HPDE6-E6E7 (cell line): ENCODE measurements at regions not wholly inside any gene's neighbourhood (a gene's known extent, or its start where the extent isn't known, plus 50 kb on each side); places are given as distances from the start of the nearest gene placed in this dataset.

ENCODE experiments used
- DNase-seq: peaks from one replicate; pipeline ENCODE4 v3.0.0; 2011; ENCODE audit warnings: missing footprints; ENCODE audit errors: extremely low spot score

DNA sequence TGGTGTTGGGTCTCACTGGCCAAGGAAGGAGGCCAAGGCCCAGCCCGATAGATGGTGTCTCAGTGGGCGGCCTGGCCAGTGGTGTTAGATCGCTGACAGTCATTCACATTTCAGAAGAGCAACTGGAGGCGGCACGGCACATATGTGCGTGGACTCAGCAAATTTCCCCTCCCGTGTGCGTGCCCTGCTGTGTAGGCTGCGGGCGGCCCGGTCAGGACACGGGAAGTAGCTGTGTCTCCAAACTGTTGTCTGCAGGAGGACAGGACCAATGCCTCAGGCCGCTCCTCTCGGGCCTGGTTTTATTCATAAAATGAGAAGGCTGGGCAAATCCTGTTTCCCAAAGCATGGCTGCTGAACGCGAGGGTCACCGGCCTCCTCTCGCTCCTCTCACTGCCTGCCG is 711.7 kb downstream of the BRD1 start:
- no peak for DNase-seq

DNA sequence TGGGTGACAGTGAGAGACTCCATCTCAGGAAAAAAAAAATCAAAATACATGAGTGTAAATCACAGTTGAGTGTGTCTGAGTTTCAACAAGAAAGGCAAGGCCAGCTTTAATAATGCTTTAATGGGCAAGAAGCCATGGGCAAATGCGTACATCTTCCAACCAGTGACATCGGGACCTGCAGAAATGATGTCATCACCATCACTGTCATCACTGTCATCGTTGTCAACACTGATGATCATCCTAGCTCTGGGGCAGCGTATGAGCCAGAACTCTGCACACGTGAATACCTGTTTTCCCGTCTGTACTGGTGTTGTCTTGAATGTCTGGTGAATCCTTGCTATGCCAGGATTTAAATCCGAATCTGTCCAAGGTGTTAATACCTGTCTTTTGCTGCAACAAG is 712.5 kb downstream of the BRD1 start:
- DNase-seq, result no peak

DNA sequence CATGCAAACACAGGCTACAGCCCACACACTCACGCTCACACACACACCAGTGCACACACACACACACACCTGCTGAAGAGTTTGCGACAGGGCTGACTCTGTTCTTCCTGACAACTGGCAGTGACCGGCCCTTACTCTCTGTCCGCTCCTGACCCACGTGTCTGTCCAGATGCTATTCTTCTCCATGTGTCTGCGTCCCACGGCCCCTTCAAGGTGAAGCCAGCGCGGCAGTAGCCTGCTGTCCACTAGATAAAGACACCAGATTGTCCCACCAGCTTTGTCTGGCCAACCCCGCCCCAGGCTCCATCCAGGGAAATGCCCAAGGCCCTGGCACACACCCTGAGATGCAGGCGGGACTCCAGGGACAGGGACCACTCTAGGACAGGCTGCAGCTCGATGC is 713.9 kb downstream of the BRD1 start:
- no peak for DNase-seq

DNA sequence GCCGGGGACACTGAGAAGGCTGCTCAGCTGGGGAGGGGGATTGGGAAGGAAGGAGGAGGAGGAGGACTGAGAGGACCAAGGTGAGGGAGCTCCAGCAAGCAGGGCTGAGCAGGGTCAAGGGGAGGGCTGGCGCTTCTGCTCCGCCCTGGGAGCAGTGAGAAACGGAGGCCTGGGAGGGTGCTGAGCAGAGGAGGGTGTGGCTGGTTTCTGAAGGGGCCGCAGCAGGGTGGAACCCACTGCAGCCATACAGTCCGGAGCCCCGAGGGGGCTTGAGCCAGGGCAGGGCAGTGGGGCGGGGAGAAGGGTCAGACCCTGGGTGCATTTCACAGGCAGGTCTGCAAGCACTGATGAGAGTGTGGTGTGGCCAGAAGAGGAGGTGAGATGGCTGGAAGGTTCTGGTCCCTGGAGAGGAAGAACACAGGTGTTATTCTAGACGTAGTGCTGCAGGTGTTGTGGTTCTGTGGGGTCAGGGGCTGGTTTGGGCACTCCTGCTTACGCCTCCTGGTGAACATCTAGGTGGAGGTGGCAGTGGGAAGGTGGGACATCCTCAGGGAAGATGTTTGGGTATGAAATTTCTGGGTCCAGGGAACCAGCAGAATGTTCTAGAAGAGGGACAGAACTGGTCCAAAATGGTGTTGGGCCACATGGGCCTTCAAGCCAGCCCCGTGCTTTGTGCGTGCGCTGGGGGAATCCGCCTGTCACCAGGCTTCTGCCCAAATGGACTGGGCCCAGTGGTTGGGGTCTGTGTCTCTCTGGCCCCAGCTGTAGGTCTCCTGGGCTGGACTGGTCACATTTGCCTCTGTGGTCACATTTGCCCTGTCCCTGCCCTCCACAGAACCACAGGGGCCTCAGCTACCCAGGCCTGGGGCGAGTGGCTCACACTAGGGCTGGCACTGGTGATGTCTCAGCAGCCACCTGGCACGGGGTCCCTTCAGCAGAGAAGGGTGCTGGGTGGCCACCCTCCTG is 714.7 kb downstream of the BRD1 start:
- DNase-seq, result no peak

DNA sequence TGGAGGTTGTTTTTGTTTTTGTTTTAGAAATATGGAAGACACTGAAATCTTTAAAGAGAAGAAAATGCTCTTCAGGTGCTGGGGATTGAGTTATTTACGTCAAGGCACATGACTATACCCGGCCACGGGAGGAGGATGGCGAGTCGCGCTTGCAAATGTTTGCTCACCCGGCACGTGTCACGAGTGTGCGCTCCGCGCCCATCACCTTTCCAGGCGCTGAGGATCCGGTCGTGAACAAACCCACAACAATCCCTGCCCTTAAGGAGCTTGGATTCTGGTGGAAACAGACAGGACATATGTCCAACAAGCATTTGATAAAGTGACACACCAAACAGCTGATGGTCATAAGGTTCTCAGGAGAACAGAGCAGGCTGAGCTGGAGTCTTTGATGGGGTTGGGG is 715.5 kb downstream of the BRD1 start:
- DNase-seq, result no peak

DNA sequence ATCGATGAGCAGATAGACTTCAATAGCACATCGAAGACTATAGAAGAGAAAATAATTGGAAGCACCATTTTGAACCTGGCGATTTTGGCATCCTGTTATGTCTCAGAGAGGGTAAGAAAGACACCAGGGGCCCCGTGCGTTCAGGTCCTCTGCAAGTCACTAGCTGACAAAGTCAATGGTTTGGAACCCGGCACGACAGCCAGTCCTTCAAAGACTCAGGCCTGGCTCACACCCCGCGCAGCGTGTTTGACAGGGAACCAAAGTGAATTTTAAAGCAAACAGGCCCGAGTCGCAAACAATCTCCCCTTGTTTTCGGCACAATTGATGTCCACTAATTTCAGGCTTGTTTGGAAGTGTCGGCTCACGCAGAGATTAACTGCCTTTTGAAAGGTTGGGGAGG is 716.6 kb downstream of the BRD1 start:
- DNase-seq, result no peak

DNA sequence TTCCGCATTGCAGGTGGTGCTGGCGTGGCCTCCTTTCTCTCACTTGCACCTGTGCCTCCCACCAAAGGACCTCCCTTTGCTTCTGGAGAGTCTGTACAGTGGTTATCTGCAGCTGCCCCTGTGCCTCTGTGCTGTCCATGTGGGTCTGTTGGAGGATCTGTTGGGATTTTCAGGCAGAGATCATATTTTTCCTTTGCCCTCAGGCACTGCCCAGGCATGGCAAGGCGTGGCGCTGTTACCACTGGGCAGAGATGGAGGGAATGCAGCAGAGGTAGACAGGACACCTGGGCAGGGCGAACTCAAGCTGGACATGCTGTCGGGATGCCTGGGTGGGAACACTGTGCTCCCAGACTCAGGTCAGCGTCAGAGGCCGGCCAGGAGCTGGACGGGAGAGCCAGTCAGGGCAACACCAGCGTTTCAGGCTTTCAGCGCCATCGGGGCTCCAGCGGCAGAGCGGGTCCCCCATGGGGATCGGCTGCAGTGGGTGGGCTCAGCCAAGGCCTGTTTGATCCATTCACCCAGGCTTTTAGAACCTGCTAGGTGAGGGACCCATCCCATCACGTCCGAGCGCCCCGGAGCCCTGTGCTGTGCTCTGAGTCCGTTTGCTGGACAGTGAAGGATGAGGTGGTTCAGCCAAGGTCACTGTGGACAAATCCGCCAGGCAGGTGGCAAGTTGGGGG is 718.9 kb downstream of the BRD1 start:
- no peak for DNase-seq

DNA sequence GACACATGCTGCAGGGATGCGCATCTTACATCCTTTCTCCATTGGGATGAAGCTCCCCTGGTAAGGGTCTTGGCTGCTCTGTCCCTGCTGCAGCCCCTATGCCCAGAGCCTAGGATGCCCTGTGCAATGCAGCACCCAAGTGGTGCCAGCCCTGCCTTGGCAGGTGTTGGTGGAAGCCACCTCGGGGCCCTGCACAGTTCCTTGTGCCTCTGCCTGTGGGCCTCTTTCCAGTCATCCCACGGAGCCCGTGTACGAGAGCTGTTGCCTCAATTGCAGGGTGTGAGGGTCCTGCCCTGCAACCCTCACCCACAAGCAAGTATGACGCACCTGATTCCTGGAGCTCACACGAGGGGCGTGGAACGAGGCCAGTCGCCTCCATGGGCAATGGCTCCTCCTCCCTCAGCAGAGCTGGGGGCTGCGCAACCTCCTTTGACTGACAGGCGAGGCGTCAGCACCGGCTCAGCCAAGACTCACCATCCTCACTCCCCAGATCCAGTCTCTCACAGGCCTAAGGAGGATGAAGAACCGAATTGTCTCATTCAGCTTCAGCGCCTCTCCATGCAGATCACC is 719.6 kb downstream of the BRD1 start:
- DNase-seq, result no peak

DNA sequence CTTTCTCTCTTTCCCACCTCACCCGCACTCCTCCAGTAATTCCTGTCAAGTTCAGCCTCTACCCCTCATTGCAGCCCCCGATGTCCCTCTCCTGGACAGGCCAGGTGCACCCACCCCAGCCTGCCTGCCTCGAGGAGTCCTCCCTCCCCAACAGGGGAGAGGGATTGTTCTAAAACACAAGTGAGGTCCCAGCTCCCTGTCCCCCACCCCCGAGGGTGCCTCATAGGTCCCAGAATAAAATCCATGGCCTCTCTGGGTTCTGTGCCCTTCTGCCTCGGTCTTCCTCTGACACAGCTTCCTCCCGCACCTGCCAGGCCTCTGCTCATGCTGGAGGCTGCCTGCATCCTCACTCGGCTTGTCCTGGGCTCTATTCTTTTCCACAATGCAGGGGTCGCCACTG is 720.1 kb downstream of the BRD1 start:
- no peak for DNase-seq

DNA sequence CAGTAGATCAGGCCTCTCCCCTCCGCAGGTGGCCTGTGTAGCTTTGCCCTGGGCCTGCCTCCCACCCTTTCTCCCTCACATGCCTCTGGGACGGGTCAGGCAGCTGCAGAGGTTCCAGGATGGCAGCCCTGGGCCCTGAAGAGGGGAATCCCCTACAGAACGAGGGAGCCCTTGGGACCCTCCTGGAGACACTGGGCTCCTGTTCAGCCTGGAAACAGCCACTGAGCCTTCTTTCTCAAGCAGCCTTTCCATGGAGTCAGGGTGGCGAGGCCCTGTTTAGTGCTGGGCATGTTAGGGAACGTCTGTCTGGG is 720.9 kb downstream of the BRD1 start:
- DNase-seq, result no peak

DNA sequence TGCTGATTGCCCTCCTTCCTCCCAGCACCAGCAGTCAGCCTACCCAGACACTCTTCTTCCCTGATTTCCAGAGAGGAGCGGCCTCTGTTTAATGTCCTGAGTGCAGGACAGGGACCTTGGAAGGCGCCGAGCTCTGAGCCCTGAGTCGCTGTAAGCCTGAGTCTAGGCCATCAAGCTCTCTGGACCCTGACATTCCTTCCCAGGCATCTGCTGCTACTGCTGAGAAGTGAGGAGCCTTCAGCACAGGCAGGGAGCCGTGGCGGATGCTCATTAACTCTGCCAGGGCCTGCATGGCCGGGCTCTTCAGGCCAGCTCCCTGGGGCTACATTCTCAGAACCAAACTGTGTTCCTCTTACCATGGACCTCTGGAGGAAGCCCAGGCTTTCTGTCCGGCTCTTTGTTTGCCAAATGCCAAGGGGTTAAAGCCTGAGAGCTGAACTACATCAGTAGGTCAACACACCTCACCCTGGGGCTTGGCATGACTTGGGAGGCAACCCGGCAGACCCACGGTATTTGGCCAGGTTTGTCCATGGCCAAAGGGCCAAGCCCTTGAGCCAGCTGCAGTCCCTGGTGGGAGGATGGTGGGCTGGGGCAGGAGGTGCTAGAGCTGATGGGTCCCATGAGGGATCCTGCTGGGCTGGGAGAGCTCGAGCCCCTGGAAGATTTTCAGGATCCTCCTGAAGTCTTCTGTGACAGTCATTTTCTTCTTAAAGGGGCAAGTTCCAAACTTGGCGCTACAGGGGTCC is 721.4 kb downstream of the BRD1 start:
- no peak for DNase-seq

DNA sequence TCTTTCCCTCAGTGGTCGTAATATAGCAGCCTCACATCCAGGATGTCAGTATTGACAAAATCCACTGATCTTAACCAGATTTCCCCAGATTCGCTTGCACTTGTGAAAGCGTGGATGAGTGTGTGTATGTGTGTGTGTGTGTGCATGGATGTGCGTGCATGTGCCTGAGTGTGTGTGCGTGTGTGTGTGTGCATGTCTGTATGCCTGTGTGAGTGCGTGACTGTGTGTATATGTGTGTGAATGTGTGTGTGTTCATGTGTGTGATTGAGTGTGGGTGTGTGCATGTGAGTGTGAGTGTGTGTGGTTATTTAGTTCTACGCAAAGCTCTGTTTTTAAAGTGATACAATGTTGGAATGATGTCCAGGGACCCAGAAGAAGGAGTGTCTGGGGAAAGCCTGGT is 723.2 kb downstream of the BRD1 start:
- no peak for DNase-seq

DNA sequence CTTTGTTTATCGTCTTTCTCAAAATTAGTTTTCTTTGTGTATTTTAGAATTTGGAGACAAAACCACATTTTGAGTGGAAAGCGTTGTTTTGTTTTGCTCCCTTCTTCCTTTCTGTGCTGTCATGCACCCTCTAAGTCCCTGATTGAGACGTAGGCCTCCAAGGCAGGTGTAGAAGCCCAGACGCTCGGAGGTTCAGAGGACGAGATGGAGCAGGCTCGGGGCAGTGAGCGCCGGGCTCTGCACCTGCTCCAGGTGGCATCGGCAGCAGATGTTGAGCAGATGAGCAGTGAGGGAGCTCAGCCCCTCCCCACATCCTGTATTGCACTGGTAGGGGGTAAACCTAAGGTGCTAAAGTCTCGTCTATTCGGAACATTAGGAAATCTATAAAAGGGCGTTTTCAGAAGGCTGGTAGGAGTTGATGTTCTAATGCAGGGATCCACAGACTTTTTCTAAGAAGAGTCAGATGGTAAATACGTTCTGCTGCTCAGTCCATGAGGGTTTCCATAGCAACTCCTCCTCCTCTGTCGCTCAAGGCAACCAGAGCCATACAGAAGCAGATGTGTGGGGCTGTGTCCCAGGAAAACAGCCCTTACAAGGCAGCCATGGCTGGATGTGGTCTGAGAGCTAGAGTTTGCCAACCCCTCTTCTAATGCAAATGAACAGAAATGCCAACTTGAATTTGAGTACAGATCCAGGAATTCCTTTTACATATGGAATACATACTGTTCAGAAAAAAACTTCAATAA is 724.2 kb downstream of the BRD1 start:
- DNase-seq, result no peak

DNA sequence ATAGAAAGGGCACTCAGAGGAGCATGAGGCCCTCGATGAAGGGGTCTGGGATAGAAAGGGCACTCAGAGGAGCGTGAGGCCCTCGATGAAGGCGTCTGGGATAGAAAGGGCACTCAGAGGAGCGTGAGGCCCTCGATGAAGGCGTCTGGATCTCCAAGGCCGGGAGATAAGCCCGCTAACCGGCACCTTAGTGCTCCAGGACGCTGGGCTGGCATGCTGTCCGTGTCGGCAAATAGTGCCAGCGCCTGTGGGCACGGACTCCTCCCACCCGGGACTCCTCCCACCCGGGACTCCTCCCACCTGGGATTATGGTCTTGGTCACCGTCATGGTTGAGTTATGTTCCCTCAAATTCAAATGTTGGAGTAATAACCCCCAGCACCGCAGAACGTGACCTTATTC is 725.3 kb downstream of the BRD1 start:
- no peak for DNase-seq

DNA sequence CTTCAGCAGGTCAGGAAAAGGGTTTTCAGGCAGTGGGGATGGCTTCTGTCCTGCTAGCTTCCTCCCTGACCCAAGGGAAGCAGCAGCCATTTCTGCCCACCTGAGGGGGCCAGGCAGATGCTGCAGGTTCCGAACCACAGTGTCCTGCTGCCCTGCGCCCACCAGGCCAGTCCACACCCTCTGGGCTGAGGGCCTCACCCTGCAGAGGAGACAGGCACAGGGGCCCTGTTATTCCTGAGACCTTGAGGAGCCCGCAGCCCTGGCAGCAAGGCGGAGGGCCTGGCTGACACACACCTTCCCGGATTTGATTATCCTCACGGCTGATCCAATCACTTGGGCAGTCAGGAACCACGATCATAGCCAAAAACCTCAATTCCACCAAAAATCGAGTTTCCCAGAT is 725.8 kb downstream of the BRD1 start:
- DNase-seq, result no peak

DNA sequence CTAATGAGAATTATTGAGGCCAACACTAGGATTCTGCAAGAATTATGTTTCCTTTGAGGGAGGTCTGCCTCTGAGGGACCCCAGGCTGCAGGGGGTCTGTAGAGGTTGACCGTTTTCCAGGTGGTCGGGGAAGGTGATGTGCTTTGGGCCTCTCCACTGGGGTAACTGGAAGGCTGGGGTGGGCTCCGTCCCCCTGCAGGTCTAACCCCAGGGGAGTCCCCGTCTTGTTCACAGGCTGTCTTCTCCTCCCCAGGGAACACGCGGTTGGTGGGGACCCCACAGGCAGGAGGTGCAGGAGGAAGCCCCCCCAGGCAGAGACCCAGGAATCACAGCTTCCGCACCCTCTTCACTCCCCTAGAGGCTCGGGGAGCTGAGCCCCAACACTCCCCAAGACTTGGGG is 726.4 kb downstream of the BRD1 start:
- DNase-seq, result no peak

DNA sequence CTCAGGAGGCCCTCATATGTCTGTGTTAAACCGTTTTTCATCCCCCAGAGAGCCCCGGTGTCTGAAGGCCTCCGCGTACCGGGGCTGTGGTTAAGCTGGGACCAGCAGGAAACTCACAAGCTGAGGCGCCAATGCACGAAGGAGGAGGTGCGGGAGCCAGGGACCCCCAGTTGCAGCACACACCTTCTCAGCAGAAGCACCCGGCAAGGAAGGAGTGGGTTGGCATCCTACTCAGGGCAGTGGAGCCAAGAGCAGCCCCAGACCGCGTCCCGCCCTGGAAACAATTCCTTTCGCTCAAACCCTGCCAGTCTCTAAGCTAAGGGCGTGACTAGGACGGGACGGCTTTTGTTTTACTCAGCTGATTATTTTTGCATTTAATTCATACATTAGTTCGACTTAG is 726.9 kb downstream of the BRD1 start:
- DNase-seq, result no peak

DNA sequence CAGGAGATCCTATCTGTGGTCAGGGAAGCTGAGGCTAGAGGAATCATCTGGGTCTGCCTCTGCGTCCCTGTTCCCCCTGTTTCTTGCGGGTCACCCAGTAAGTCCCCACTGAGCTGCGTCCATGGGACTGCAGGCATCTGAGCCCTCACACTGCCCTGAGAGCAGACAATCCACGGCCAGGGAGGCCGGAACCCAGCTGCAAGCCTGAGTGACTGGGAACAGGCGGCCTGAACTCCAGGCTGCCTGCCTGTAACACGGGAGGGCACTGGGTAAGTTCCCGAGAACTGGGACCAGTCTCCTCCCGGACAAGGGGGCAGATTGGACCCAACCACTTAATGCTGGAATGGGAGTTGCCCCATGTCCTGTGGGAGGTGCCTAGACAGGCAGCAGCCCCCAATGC is 727.4 kb downstream of the BRD1 start:
- no peak for DNase-seq

DNA sequence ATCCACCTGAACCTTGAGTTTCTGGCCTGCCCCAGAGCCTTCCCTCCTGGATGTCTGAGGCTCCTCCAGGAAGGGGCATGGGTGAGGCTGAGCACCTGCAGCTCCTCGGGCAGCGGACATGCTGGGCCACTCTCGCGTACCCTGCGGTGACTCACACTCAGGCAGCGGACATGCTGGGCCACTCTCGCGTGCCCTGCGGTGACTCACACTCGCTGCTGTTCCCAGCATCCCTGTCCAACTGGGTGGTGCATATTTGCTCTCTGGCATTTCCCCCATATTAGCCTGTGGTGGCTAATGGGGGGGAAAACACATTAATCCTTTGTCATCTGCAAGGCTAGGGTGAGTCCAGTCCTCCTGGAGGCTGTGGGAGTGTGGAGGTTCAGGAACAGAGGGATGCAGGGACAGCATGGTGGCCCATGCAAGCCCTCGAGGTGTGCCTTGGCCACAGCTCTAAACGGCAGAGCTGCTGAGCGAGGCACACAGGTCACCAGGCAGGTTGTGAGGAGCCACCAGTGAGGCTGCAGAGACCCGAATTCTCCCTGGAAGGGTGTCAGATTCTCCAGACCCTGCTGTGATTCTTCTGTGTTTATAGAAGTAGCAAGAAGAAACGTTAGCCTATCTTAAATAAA is 728.1 kb downstream of the BRD1 start:
- no peak for DNase-seq

DNA sequence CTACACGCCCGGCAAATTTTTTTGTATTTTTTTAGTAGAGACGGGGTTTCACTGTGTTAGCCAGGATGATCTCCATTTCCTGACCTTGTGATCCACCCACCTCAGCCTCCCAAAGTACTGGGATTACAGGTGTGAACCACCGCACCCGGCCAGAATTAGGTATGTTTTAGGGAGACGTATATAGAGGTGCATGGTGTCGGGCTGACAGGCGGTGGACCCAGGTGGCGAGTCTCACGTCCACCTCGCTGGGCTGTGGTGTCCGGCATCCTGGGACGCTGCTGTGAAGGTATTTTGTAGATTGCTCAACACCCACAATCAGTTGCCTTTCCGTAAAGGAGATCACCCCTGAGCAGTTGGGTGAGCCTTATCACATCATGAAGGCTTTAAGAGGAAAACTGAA is 728.6 kb downstream of the BRD1 start:
- no peak for DNase-seq

DNA sequence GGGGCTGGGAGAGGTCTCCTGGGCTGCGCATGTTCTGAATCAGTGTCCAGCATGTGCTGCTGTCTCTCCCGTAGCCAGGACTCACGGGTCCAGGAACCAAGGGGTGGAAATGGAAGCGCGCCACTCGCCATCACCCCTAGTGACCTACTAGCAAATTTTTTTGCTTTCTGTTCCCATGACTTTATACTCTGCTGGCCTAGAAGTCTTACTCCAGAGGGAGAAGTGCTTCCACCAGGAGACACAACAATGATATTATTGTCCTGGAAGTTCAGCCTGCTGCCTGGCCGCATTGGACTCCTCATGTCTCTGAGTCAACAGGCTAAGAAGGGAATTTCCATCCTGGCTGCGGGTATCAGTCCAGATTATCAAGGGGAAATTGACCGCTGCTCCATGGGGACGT is 729.7 kb downstream of the BRD1 start:
- no peak for DNase-seq
